Fibroblast of pulmonary artery (primary cell): ENCODE measurements at regions not wholly inside any gene's neighbourhood (a gene's known extent, or its start where the extent isn't known, plus 50 kb on each side); places are given as distances from the start of the nearest gene placed in this dataset.
"Not testable (repeated sequence)": the region's sequence is repeated elsewhere in the genome, so short reads cannot be mapped to it uniquely, and the experiment has no call there.

Experiments
- DNase-seq: peaks from one replicate; pipeline ENCODE4 v3.0.0-alpha.2; 2010; ENCODE audit warnings: low read depth
- H3K4me3 ChIP-seq: replicated peaks from 2 replicates; pipeline ENCODE4 v1.5.1; 2011; ENCODE audit warnings: low read depth, mild to moderate bottlenecking, control low read depth, low read length, moderate library complexity
- TF ChIP-seq, protein P1 (sequence below): IDR thresholded peaks from 2 replicates; pipeline ENCODE4 v1.5.1; 2011; ENCODE audit warnings: mild to moderate bottlenecking, control low read depth, low read length, inconsistent platforms; ENCODE audit errors: missing control alignments

GRCh38 chr12:131229426-131230339, 276.0 kb downstream of the ADGRD1 start:
- DNase-seq = no peak

DNA sequence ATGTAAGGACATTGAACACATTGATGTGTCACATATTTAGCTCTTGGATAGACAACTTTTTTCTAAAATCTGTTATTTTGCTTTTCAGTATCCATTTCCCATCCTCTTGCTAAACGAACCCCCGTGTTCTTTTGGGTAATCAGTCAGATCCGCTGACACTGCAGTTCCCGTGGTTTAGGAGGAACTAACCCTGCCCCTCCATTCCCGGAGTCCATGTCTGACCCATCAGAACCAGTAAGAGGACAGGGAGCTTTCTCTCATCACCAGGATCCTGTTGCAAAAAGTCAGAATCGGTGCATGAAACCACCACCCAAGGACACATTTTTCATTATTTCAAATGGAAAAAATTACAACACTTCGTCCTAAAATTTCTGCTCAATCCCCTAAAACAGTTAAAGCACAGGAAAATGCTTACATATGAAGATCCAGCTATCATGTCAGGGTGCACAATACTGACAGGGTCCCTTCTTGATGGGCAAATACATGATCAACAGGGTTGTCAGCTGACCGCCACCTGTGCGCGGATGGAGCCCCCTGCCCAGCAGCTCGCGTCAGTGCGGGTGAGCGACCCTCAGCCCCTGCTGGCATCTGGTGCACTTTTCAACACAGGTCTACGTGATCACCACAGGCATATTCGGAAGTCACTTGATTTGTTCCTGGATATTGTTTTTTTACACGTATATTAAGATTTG, 276.8 kb downstream of the ADGRD1 start:
- TF ChIP-seq, protein P1, sequence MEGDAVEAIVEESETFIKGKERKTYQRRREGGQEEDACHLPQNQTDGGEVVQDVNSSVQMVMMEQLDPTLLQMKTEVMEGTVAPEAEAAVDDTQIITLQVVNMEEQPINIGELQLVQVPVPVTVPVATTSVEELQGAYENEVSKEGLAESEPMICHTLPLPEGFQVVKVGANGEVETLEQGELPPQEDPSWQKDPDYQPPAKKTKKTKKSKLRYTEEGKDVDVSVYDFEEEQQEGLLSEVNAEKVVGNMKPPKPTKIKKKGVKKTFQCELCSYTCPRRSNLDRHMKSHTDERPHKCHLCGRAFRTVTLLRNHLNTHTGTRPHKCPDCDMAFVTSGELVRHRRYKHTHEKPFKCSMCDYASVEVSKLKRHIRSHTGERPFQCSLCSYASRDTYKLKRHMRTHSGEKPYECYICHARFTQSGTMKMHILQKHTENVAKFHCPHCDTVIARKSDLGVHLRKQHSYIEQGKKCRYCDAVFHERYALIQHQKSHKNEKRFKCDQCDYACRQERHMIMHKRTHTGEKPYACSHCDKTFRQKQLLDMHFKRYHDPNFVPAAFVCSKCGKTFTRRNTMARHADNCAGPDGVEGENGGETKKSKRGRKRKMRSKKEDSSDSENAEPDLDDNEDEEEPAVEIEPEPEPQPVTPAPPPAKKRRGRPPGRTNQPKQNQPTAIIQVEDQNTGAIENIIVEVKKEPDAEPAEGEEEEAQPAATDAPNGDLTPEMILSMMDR = no peak
- H3K4me3 ChIP-seq = no peak overlapping the region

More at GRCh38 chr12:131229426-131230339, 276.0 kb downstream of the ADGRD1 start:
- no peak overlapping the region for H3K4me3 ChIP-seq
- TF ChIP-seq, protein P1 = no peak

GRCh38 chr12:131231032-131231980, 277.6 kb downstream of the ADGRD1 start:
- DNase-seq = no peak
- TF ChIP-seq, protein P1 = no peak
- no peak overlapping the region for H3K4me3 ChIP-seq

More for the DNA sequence above, 276.8 kb downstream of the ADGRD1 start:
- DNase-seq = no peak

DNA sequence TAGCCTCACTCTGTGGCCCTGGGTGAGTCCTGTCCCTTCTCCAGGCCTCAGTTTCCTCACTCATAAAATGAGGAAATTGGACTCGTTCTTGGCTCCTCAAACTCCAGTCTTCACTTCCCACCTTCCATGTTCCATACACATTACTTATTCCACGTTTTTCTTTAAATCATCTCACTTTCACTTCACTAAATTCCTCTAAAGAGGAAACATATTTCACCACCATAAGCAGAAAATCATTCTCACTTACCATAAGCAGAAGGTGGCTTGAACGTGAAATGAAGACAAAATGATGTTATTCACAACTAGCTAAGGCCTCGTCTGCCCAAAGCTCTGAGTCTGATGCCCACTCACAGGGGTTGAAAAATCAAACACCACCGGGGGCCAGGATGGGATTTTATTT, 278.3 kb downstream of the ADGRD1 start:
- TF ChIP-seq, protein P1 = no peak
- no peak for DNase-seq
- H3K4me3 ChIP-seq = no peak overlapping the region

- DNase-seq, H3K4me3 ChIP-seq: not testable (repeated sequence)
Measured at GRCh38 chr12:131232872-131233271, 279.2 kb downstream of the ADGRD1 start.

DNA sequence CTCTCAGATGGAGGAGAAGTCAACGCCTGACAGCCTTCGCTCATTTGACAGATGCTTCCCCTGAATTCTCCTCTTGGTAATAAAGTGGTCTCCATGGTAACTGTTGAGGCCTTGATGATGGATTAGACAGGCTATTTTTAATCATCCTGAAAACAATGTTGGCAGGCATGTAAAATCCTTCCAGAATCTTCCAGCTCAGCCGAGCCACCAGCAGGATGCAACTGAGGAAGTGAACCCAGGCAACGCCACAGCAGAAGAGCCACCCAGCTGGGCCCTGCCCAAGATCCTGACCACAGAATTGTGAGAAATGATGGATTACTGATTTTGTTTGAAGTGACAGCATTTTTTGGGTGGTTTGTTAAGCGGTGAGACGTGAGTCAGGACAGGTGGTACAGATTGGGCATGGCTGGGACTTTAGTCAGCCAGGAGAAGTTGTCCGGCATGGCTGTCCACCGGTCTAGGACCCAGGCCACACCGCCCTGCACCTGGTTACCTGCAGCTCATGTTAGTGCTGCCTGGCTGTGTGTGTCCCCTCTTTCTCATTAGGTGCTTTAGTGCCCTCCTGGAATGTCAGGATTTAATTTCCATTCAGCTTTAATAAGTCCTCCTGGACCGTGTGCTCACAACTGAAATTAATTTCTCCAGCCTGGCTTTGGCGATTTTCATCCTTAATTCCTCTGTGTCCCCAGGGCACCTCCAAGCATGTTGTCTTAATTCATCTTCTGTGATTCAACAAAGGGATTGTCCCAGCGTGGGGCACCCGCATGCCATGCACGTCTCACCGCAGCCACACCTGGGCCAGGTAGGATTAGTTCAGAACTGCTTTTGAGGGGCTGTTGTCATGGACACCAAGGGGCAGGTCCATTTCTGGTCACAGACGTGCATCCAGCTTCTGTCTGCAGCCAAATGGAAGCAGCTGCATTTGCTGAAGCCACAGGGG, 280.4 kb downstream of the ADGRD1 start:
- not testable (repeated sequence) for H3K4me3 ChIP-seq, DNase-seq

DNA sequence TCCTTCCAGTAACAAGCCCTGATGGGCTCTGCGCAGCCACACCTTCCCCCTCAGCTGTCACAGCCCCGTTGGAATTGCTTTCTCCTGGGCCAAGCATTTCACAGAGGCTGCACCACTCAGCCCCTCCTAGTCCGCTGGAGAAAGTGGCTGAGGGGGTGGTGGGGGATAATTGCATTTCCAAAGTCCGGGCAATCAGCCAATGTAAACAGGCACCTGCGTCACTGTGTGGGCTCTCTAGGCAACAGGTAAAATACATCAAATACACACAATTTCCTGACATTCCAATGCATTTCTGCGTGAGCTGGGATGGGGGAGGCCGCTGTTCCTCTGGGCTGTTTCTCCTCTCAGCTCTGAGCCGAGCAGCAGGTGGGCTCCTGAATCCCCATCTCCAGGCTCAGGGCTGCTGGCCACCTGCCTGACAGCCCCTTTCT, 281.1 kb downstream of the ADGRD1 start:
- not testable (repeated sequence) for DNase-seq, H3K4me3 ChIP-seq
